Caki2 (cell line): ENCODE measurements at regions not wholly inside any gene's neighbourhood (a gene's known extent, or its start where the extent isn't known, plus 50 kb on each side); places are given as distances from the start of the nearest gene placed in this dataset.

ENCODE experiments used
- DNase-seq: peaks from one replicate; pipeline ENCODE4 v3.0.0-alpha.2; 2015; ENCODE audit warnings: low read depth
- in situ Hi-C: cut with HindIII; loops from 2 replicates; pipeline ENCODE4 v1.10.0; 2016; ENCODE audit warnings: low sequenced_read_pairs, low pct_unique_long_range_greater_than_20kb, mixed read lengths

DNA sequence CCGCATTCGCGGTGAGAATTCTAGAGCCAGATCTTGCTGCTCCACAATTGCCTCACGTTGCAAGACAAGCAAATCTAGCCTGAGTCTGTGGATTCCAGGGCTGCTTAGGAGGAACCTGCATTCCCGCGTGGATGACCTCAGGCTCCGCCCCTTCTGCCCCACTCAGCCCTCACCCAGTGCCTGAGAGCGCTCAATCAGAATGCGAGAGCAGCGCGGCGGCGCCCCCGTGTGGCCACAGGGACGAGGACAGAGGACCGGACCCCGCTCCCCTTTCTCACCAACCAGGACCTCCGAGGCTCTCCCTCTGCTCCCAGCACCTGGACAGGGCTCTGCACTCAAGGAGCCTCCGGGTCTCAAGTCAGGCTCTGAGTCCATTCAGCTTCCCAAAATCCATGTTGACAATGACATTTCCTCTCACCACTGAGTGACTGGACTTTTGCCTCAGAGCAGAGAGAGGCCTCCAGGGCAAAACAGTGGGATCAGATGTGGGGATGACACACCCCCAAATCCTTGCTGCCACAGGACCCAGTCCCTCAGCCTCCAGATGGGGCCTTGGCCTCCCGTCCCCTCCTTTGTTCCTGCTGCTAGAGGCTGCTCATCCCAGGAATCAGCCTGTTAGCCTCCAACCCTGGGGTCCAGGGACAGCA lies 52.0 kb downstream of the RPP21 start:
- in situ Hi-C loops, result no loop called here
- peak; percentile 27 for DNase-seq

DNA sequence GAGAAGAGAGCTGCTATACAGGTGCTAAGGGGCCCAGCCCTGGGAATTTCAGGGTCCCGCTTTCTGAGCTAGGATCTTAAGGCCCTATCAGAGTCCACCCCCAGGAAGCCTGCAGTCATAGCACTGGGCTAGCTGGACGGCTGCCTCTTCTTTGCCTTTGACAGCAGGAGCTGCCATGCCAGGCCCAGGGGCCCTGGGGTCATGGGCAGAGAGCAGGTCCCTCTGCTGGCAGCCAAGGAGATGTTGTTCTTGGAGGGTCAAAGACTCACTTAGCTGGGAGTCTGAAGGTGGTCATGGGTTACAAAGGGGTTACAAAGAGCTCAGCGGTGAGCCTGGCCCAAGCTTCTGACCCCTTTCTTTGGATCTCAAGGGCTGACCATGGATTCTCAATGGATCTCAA lies 52.7 kb downstream of the RPP21 start:
- in situ Hi-C loops, result no loop called here
- no peak for DNase-seq

DNA sequence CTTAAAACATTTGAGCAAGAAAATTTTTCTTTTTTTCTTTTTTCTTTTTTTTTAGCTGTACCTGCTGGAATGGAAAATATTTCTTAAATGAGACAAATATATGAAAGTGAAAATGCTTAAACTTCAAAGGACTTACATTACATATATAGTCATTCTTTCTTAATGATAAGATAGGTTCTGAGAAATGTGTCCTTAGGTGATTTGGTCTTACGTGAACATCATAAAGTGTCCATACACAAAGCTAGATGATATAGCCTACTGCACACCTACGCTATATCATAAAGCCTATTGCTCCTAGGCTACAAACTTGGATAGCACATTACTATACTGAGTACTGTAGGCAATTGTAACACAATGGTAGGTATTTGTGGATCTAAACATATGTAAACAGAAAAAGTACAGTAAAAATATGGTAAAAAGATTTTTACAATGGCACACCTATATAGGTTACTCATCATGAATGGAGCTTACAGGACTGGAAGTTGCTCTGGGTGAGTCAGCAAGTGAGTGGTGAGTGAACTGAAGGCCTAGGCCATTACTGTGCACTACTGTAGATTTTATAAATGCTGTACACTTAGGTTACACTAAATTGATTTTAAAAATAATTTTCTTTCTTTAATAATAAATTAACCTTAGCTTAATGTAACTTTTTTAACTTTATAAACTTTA lies 54.6 kb downstream of the RPP21 start:
- in situ Hi-C loops, result no loop called here
- DNase-seq, result no peak

DNA sequence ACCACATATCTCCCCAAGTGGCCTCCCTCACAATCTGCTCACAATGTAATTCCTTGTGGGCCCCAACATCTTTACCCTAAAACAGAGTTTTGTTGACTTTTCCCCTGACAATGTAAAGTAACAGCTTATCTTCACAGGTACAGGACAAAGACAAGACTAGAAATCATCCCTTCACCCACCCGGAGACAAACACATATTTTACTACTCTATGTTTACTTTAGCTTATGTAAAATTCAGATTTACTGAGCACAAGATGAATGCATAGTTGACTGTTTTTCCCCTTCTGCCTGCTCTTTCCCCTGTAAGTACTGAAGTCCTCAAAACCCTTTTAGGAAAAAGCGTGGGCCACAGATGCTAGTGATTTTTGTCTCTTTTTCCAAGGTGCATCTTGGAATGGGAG lies 61.0 kb downstream of the RPP21 start:
- in situ Hi-C loops, result no loop called here

DNA sequence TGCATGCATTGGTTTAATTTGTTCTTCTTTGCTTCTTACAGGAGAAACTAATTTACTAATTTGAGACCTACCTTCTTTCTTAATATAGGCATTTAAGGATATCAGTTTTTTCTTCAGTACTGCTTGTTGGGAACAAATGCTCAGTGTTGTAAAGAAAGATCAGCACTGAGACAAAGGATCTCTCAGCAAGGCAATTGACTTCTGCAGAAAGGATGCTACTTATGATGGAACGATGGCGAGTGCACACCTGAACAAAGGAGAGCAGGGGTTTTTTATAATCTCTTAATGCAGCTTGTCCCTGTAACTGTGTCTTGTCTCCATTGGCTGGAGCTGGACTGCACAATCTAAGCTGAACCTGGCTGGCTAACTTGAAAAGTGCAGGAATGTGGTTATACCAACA lies 64.2 kb downstream of the RPP21 start:
- in situ Hi-C loops, result no loop called here
- no peak for DNase-seq

More for the DNA sequence above, 61.0 kb downstream of the RPP21 start:
- no peak for DNase-seq

DNA sequence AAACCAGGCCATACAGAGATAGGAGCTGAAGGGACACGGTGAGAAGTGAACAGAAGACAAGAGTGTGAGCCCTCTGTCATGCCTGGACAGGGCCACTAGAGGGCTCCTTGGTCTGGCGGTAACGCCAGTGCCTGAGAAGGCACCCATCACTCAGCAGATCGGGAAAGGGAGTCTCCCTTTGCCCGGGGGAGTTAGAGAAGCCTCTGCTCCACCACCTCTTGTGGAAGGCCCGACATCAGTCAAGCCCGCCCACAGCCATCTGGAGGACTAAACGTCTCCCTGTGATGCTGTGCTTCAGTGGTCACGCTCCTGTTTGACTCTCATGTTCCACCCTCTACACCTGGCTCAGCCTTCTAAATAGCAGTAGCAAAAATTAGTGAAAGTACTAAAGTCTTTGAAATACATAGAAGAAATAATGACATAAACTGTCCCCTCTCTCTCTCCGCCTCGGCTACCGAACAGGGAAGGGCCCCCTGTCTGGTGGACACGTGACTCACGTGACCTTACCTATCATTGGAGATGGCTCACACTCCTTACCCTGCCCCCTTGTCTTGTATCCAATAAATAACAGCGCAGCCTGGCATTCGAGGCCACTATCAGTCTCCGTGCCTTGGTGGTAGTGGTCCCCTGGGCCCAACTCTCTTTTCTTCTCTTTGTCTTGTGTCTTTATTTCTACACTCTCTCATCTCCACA lies 66.7 kb downstream of the RPP21 start:
- in situ Hi-C loops, result no loop called here
- peak; percentile 35 for DNase-seq

DNA sequence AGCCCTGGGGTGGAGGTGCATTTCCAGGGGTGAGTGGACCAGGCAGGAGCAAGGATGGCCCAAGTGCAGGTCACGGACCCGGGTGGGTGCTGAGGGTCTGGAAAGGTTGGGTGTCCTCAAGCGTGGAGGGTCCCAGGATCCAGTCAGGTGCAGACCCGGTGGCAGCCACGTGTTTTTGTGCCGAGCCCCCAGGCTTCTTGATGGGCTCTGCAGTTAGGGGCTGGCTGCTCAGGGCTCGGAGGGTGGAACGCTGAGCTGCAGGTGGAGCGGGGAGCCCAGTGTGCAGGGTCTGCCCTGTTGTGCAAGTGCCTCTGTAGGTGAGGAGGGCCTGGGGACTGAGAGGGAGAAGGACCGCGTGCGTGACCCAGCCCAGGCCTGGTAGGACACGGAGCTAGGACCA lies 70.9 kb upstream of the HLA-E start:
- in situ Hi-C loops, result no loop called here
- DNase-seq, result no peak

DNA sequence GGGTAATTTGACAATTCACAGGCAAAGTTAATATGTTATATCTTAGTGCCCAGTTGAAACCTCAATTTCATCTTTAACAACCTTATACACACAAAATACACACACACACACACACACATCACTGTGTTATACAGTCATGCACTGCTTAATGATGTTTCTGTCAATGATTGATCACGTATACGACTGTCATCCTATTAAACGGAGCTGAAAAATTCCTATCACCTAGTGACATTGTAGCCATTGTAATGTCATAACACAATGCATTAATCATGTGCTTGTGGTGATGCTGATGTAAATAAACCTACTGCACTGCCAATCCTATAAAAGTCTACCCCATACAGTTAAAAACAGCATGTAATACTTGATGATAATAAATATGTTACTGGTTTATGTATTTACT lies 64.8 kb upstream of the HLA-E start:
- in situ Hi-C loops, result no loop called here
- DNase-seq, result no peak
